ENCODE measurements at regions not wholly inside any gene's neighbourhood (a gene's known extent, or its start where the extent isn't known, plus 50 kb on each side); places are given as distances from the start of the nearest gene placed in this dataset.

- Mint-ChIP-seq H3K36me3 (ENCODE audit: low read depth, unreplicated experiment) (no peaks in the 10 kb centered on the region), H3K4me3 (ENCODE audit: unreplicated experiment) (no peak overlapping the region), H3K4me1 (ENCODE audit: low read depth, unreplicated experiment) (no peaks in the 10 kb centered on the region), H3K9me3 (ENCODE audit: unreplicated experiment) (no peaks in the 10 kb centered on the region), H3K27me3 (ENCODE audit: low read depth, unreplicated experiment) (peaks cover 3% of the 10 kb centered on the region), H3K27ac (ENCODE audit: unreplicated experiment) (no peak overlapping the region)
- no peak overlapping the region for H3K27ac ChIP-seq (ENCODE audit: low read depth, low read length)
- no peaks in the 10 kb centered on the region for H3K79me2 ChIP-seq (ENCODE audit: insufficient read depth, low read length)
- H3K4me3 ChIP-seq (ENCODE audit: insufficient read depth, low read depth, low read length), result no peak overlapping the region
- no peaks in the 10 kb centered on the region for H4K20me1 ChIP-seq (ENCODE audit: insufficient read depth, low read length)
- TF ChIP-seq EZH2 (IDR thresholded peaks at IDR 0.05; ENCODE audit: insufficient read depth, low read length) (no peak), CTCF (IDR thresholded peaks at IDR 0.05; ENCODE audit: insufficient read depth, low read depth, low read length) (no peak)
- H2AFZ ChIP-seq (ENCODE audit: low read depth, low read length), result no peak overlapping the region
- no peaks in the 10 kb centered on the region for H3K36me3 ChIP-seq (ENCODE audit: insufficient read depth, low read length)
- no peaks in the 10 kb centered on the region for H3K27me3 ChIP-seq (ENCODE audit: insufficient read depth, low read length)
- no peaks in the 10 kb centered on the region for H3K9me3 ChIP-seq (ENCODE audit: insufficient read depth, low read depth, low read length)
- H3K9ac ChIP-seq (ENCODE audit: low read length), result no peak overlapping the region
- no peak for FAIRE-seq
- no peaks in the 10 kb centered on the region for H3K4me1 ChIP-seq (ENCODE audit: insufficient read depth, low read length)
- no peak overlapping the region for H3K4me2 ChIP-seq (ENCODE audit: low read length)
- no peak for DNase-seq (ENCODE audit: low read depth)
These were observed 232.5 kb upstream of the FOXN3 start for GRCh38 chr14:89649451-89650075.

- Mint-ChIP-seq H3K4me1 (ENCODE audit: low read depth, unreplicated experiment) (no peaks in the 10 kb centered on the region), H3K4me3 (ENCODE audit: unreplicated experiment) (no peak overlapping the region), H3K27me3 (ENCODE audit: low read depth, unreplicated experiment) (peaks cover 3% of the 10 kb centered on the region), H3K27ac (ENCODE audit: unreplicated experiment) (peak overlapping the region; percentile 44), H3K36me3 (ENCODE audit: low read depth, unreplicated experiment) (no peaks in the 10 kb centered on the region), H3K9me3 (ENCODE audit: unreplicated experiment) (no peaks in the 10 kb centered on the region)
- DNase-seq (ENCODE audit: low read depth) (no peak), FAIRE-seq (no peak)
- H3K79me2 ChIP-seq (ENCODE audit: insufficient read depth, low read length), result no peaks in the 10 kb centered on the region
- H3K9me3 ChIP-seq (ENCODE audit: insufficient read depth, low read depth, low read length), result no peaks in the 10 kb centered on the region
- H4K20me1 ChIP-seq (ENCODE audit: insufficient read depth, low read length), result no peaks in the 10 kb centered on the region
- H3K4me2 ChIP-seq (ENCODE audit: low read length), result no peak overlapping the region
- H3K27me3 ChIP-seq (ENCODE audit: insufficient read depth, low read length), result no peaks in the 10 kb centered on the region
- TF ChIP-seq CTCF (IDR thresholded peaks at IDR 0.05; ENCODE audit: insufficient read depth, low read depth, low read length) (no peak), EZH2 (IDR thresholded peaks at IDR 0.05; ENCODE audit: insufficient read depth, low read length) (no peak)
- no peak overlapping the region for H2AFZ ChIP-seq (ENCODE audit: low read depth, low read length)
- H3K9ac ChIP-seq (ENCODE audit: low read length), result no peak overlapping the region
- no peak overlapping the region for H3K4me3 ChIP-seq (ENCODE audit: insufficient read depth, low read depth, low read length)
- no peaks in the 10 kb centered on the region for H3K4me1 ChIP-seq (ENCODE audit: insufficient read depth, low read length)
- no peaks in the 10 kb centered on the region for H3K36me3 ChIP-seq (ENCODE audit: insufficient read depth, low read length)
- no peak overlapping the region for H3K27ac ChIP-seq (ENCODE audit: low read depth, low read length)
These were observed 231.9 kb upstream of the FOXN3 start for GRCh38 chr14:89648924-89649323.

GRCh38 chr14:89648510-89648909, 231.5 kb upstream of the FOXN3 start:
- H2AFZ ChIP-seq (ENCODE audit: low read depth, low read length), result no peak overlapping the region

More at GRCh38 chr14:89648510-89648909, 231.5 kb upstream of the FOXN3 start:
- Histone ChIP-seq H3K27me3 (ENCODE audit: insufficient read depth, low read length) (no peaks in the 10 kb centered on the region), H3K9ac (ENCODE audit: low read length) (no peak overlapping the region), H3K79me2 (ENCODE audit: insufficient read depth, low read length) (no peaks in the 10 kb centered on the region), H4K20me1 (ENCODE audit: insufficient read depth, low read length) (no peaks in the 10 kb centered on the region), H3K9me3 (ENCODE audit: insufficient read depth, low read depth, low read length) (no peaks in the 10 kb centered on the region), H3K4me3 (ENCODE audit: insufficient read depth, low read depth, low read length) (no peak overlapping the region), H3K36me3 (ENCODE audit: insufficient read depth, low read length) (no peaks in the 10 kb centered on the region), H3K4me1 (ENCODE audit: insufficient read depth, low read length) (no peaks in the 10 kb centered on the region), H3K27ac (ENCODE audit: low read depth, low read length) (no peak overlapping the region), H3K4me2 (ENCODE audit: low read length) (no peak overlapping the region)
- Mint-ChIP-seq H3K4me3 (ENCODE audit: unreplicated experiment) (no peak overlapping the region), H3K36me3 (ENCODE audit: low read depth, unreplicated experiment) (no peaks in the 10 kb centered on the region), H3K27me3 (ENCODE audit: low read depth, unreplicated experiment) (peaks cover 3% of the 10 kb centered on the region), H3K27ac (ENCODE audit: unreplicated experiment) (peak overlapping the region; percentile 44), H3K4me1 (ENCODE audit: low read depth, unreplicated experiment) (no peaks in the 10 kb centered on the region), H3K9me3 (ENCODE audit: unreplicated experiment) (no peaks in the 10 kb centered on the region)
- DNase-seq (ENCODE audit: low read depth) (no peak), FAIRE-seq (no peak)
- TF ChIP-seq CTCF (IDR thresholded peaks at IDR 0.05; ENCODE audit: insufficient read depth, low read depth, low read length) (no peak), EZH2 (IDR thresholded peaks at IDR 0.05; ENCODE audit: insufficient read depth, low read length) (no peak)
